CD4-positive, CD25-positive, alpha-beta regulatory T cell (primary cell): ENCODE measurements at regions not wholly inside any gene's neighbourhood (a gene's known extent, or its start where the extent isn't known, plus 50 kb on each side); places are given as distances from the start of the nearest gene placed in this dataset.

Source experiments
- ATAC-seq, 2 donors: fragments of 150-1000 bp; cut with Tn5 transposase; one replicate each; pipeline ENCODE4 v1.10.0; 2021; ENCODE audit warnings: low read depth in 2 of 2, moderate number of reproducible peaks in 2 of 2, moderate library complexity in 1 of 2
- DNase-seq, 3 donors: peaks; one replicate each; pipeline versions ENCODE4 v3.0.0 to v3.0.0-alpha.2; 2012 to 2022; ENCODE audit warnings: mixed read lengths in 1 of 3
- H3K27ac ChIP-seq: one replicate; pipeline ENCODE4 v1.7.0; 2013; ENCODE audit warnings: mild to moderate bottlenecking, low read length; ENCODE audit not compliant: insufficient read depth, poor library complexity, severe bottlenecking
- H3K27me3 ChIP-seq: one replicate; pipeline ENCODE4 v1.7.0; 2013; ENCODE audit warnings: low read length; ENCODE audit not compliant: control insufficient read depth, insufficient read depth
- H3K36me3 ChIP-seq: one replicate; pipeline ENCODE4 v1.7.0; 2013; ENCODE audit warnings: mild to moderate bottlenecking, low read length, moderate library complexity; ENCODE audit not compliant: control insufficient read depth, insufficient read depth
- H3K4me1 ChIP-seq: 2 replicates; pipeline ENCODE4 v1.7.0; 2013; ENCODE audit warnings: mild to moderate bottlenecking, low read length; ENCODE audit not compliant: insufficient read depth, control insufficient read depth, poor library complexity, severe bottlenecking
- H3K4me3 ChIP-seq: one replicate; pipeline ENCODE4 v1.7.0; 2013; ENCODE audit warnings: low read depth, mild to moderate bottlenecking, low read length, moderate library complexity
- H3K9me3 ChIP-seq, 2 experiments: 1 replicate in 1 of 2; 2 replicates in 1 of 2; pipeline ENCODE4 v1.7.0; 2013; ENCODE audit warnings: low read length in 2 of 2, mild to moderate bottlenecking in 1 of 2, moderate library complexity in 1 of 2; ENCODE audit not compliant: control insufficient read depth in 2 of 2
- H3K27ac Mint-ChIP-seq, 3 donors: one replicate each; pipeline ENCODE4 v1.8.0; 2020 to 2022; ENCODE audit warnings: mild to moderate bottlenecking in 3 of 3, mixed read lengths in 3 of 3, moderate library complexity in 2 of 3
- H3K27me3 Mint-ChIP-seq: one replicate; pipeline ENCODE4 v1.8.0; 2022; ENCODE audit warnings: mild to moderate bottlenecking, mixed read lengths
- H3K36me3 Mint-ChIP-seq: one replicate; pipeline ENCODE4 v1.8.0; 2020; ENCODE audit warnings: mixed read lengths
- H3K4me1 Mint-ChIP-seq, 4 donors: one replicate each; pipeline ENCODE4 v1.8.0; 2020 to 2022; ENCODE audit warnings: mixed read lengths in 4 of 4, mild to moderate bottlenecking in 1 of 4
- H3K4me3 Mint-ChIP-seq, 4 donors: one replicate each; pipeline ENCODE4 v1.8.0; 2020 to 2022; ENCODE audit warnings: mild to moderate bottlenecking in 4 of 4, mixed read lengths in 4 of 4, moderate library complexity in 3 of 4
- H3K9me3 Mint-ChIP-seq, 7 donors: one replicate each; pipeline ENCODE4 v1.8.0; 2020 to 2022; ENCODE audit warnings: mixed read lengths in 7 of 7, mild to moderate bottlenecking in 3 of 7, moderate library complexity in 2 of 7

GRCh38 chr2:17328161-17328560 lies 190.1 kb downstream of the RAD51AP2 start:
- Mint-ChIP-seq H3K9me3 (peaks cover 0 to 5% (median 3%) of the 10 kb centered on the region in 7 donors), H3K4me1 (no peaks in the 10 kb centered on the region), H3K4me3 (no peak overlapping the region), H3K27me3 (no peaks in the 10 kb centered on the region), H3K36me3 (no peaks in the 10 kb centered on the region), H3K27ac (no peak overlapping the region)
- ATAC-seq, result no peak
- H3K9me3 ChIP-seq, result no peaks in the 10 kb centered on the region
- DNase-seq, result no peak
- H3K4me1 ChIP-seq, result no peaks in the 10 kb centered on the region
- H3K27ac ChIP-seq, result no peak overlapping the region
- H3K36me3 ChIP-seq, result no peaks in the 10 kb centered on the region
- no peaks in the 10 kb centered on the region for H3K27me3 ChIP-seq
- no peak overlapping the region for H3K4me3 ChIP-seq

GRCh38 chr2:17327649-17328048 lies 190.6 kb downstream of the RAD51AP2 start:
- no peak overlapping the region for H3K4me3 ChIP-seq
- no peaks in the 10 kb centered on the region for H3K9me3 ChIP-seq
- no peak for ATAC-seq
- Mint-ChIP-seq H3K9me3 (peaks cover 0 to 5% (median 0%) of the 10 kb centered on the region in 7 donors), H3K27me3 (peaks cover 3% of the 10 kb centered on the region), H3K4me3 (no peak overlapping the region), H3K36me3 (no peaks in the 10 kb centered on the region), H3K4me1 (no peaks in the 10 kb centered on the region), H3K27ac (no peak overlapping the region)
- no peaks in the 10 kb centered on the region for H3K4me1 ChIP-seq
- no peaks in the 10 kb centered on the region for H3K27me3 ChIP-seq
- no peak overlapping the region for H3K27ac ChIP-seq
- no peak for DNase-seq
- no peaks in the 10 kb centered on the region for H3K36me3 ChIP-seq

GRCh38 chr2:17326717-17327116 lies 191.5 kb downstream of the RAD51AP2 start:
- Histone ChIP-seq H3K27ac (no peak overlapping the region), H3K36me3 (no peaks in the 10 kb centered on the region), H3K9me3 (no peaks in the 10 kb centered on the region), H3K4me3 (no peak overlapping the region), H3K27me3 (no peaks in the 10 kb centered on the region), H3K4me1 (no peaks in the 10 kb centered on the region)
- Mint-ChIP-seq H3K27ac (no peak overlapping the region), H3K36me3 (no peaks in the 10 kb centered on the region), H3K4me1 (no peaks in the 10 kb centered on the region), H3K27me3 (peaks cover 4% of the 10 kb centered on the region), H3K4me3 (no peak overlapping the region), H3K9me3 (peaks cover 0 to 5% (median 0%) of the 10 kb centered on the region in 7 donors)
- no peak for ATAC-seq
- DNase-seq, result no peak

GRCh38 chr2:17323697-17324096 lies 194.5 kb downstream of the RAD51AP2 start:
- peaks cover 0 to 4% (median 0%) of the 10 kb centered on the region in 7 donors for H3K9me3 Mint-ChIP-seq
- Histone ChIP-seq H3K9me3 (no peaks in the 10 kb centered on the region), H3K27me3 (no peaks in the 10 kb centered on the region), H3K4me1 (no peaks in the 10 kb centered on the region), H3K27ac (no peak overlapping the region), H3K36me3 (no peaks in the 10 kb centered on the region), H3K4me3 (no peak overlapping the region)
- no peak overlapping the region for H3K27ac Mint-ChIP-seq
- peaks cover 4% of the 10 kb centered on the region for H3K27me3 Mint-ChIP-seq
- no peak for DNase-seq
- no peak overlapping the region for H3K4me3 Mint-ChIP-seq
- no peaks in the 10 kb centered on the region for H3K36me3 Mint-ChIP-seq
- no peaks in the 10 kb centered on the region for H3K4me1 Mint-ChIP-seq
- ATAC-seq, result no peak

GRCh38 chr2:17322461-17322860 lies 195.8 kb downstream of the RAD51AP2 start:
- peaks cover 4% of the 10 kb centered on the region for H3K27me3 Mint-ChIP-seq
- no peaks in the 10 kb centered on the region for H3K36me3 ChIP-seq
- no peaks in the 10 kb centered on the region for H3K9me3 ChIP-seq
- H3K4me1 Mint-ChIP-seq, result no peaks in the 10 kb centered on the region
- H3K27ac Mint-ChIP-seq, result no peak overlapping the region
- no peak overlapping the region for H3K4me3 Mint-ChIP-seq
- H3K4me1 ChIP-seq, result no peaks in the 10 kb centered on the region
- no peak for ATAC-seq
- H3K27ac ChIP-seq, result no peak overlapping the region
- no peak for DNase-seq
- H3K9me3 Mint-ChIP-seq, result peaks cover 0 to 4% (median 0%) of the 10 kb centered on the region in 7 donors
- no peaks in the 10 kb centered on the region for H3K27me3 ChIP-seq
- no peaks in the 10 kb centered on the region for H3K36me3 Mint-ChIP-seq
- H3K4me3 ChIP-seq, result no peak overlapping the region

GRCh38 chr2:17319090-17319489 lies 199.2 kb downstream of the RAD51AP2 start:
- Mint-ChIP-seq H3K4me1 (no peaks in the 10 kb centered on the region), H3K36me3 (no peaks in the 10 kb centered on the region), H3K27ac (no peak overlapping the region), H3K27me3 (peaks cover 4% of the 10 kb centered on the region), H3K9me3 (peaks cover 0 to 3% (median 0%) of the 10 kb centered on the region in 7 donors), H3K4me3 (no peak overlapping the region)
- DNase-seq, result no peak
- Histone ChIP-seq H3K9me3 (no peaks in the 10 kb centered on the region), H3K27me3 (no peaks in the 10 kb centered on the region), H3K27ac (no peak overlapping the region), H3K4me1 (no peaks in the 10 kb centered on the region), H3K36me3 (no peaks in the 10 kb centered on the region), H3K4me3 (no peak overlapping the region)
- no peak for ATAC-seq

GRCh38 chr2:17318013-17318412 lies 200.2 kb downstream of the RAD51AP2 start:
- no peak overlapping the region for H3K4me3 Mint-ChIP-seq
- ATAC-seq, result no peak

GRCh38 chr2:17317439-17317976 lies 200.7 kb downstream of the RAD51AP2 start:
- no peak overlapping the region for H3K27ac Mint-ChIP-seq
- peaks cover 0 to 1% (median 0%) of the 10 kb centered on the region in 7 donors for H3K9me3 Mint-ChIP-seq
- no peak overlapping the region for H3K4me3 Mint-ChIP-seq
- Histone ChIP-seq H3K4me3 (no peak overlapping the region), H3K27ac (no peak overlapping the region), H3K4me1 (no peaks in the 10 kb centered on the region), H3K36me3 (no peaks in the 10 kb centered on the region), H3K9me3 (no peaks in the 10 kb centered on the region), H3K27me3 (no peaks in the 10 kb centered on the region)
- no peak for ATAC-seq
- no peaks in the 10 kb centered on the region for H3K36me3 Mint-ChIP-seq
- no peaks in the 10 kb centered on the region for H3K4me1 Mint-ChIP-seq
- DNase-seq, result no peak
- no peaks in the 10 kb centered on the region for H3K27me3 Mint-ChIP-seq

More at GRCh38 chr2:17318013-17318412, 200.2 kb downstream of the RAD51AP2 start:
- H3K36me3 ChIP-seq, result no peaks in the 10 kb centered on the region
- H3K4me1 ChIP-seq, result no peaks in the 10 kb centered on the region
- H3K27ac Mint-ChIP-seq, result no peak overlapping the region
- H3K9me3 ChIP-seq, result no peaks in the 10 kb centered on the region
- peaks cover 4% of the 10 kb centered on the region for H3K27me3 Mint-ChIP-seq
- H3K27ac ChIP-seq, result no peak overlapping the region
- DNase-seq, result no peak
- H3K4me1 Mint-ChIP-seq, result no peaks in the 10 kb centered on the region
- H3K4me3 ChIP-seq, result no peak overlapping the region
- peaks cover 0 to 1% (median 0%) of the 10 kb centered on the region in 7 donors for H3K9me3 Mint-ChIP-seq
- H3K36me3 Mint-ChIP-seq, result no peaks in the 10 kb centered on the region
- no peaks in the 10 kb centered on the region for H3K27me3 ChIP-seq
